SK-N-SH (cell line): ENCODE measurements at regions not wholly inside any gene's neighbourhood (a gene's known extent, or its start where the extent isn't known, plus 50 kb on each side); places are given as distances from the start of the nearest gene placed in this dataset.

Experiments used
- CHD2 ChIP-seq: fragments of 150-350 bp; IDR thresholded peaks from 2 replicates; pipeline ENCODE4 v1.6.1; 2018; ENCODE audit warnings: low read length; ENCODE audit not compliant: partially characterized antibody
- ELF1 ChIP-seq: IDR thresholded peaks from 2 replicates; pipeline ENCODE4 v1.4.0; 2012
- EZH2phosphoT487 ChIP-seq: fragments of 200-600 bp; sonication (generic); IDR thresholded peaks from 2 replicates; pipeline ENCODE4 v1.6.1; 2017; ENCODE audit warnings: low read depth, mixed run types, mild to moderate bottlenecking, antibody characterized with exemption, moderate library complexity, borderline replicate concordance
- GATA2 ChIP-seq: sonication (generic); formaldehyde crosslinking; IDR thresholded peaks from 2 replicates; pipeline ENCODE4 v1.5.0; 2020; ENCODE audit warnings: mild to moderate bottlenecking, missing genetic modification reagents
- MAX ChIP-seq: IDR thresholded peaks from 2 replicates; pipeline ENCODE4 v1.4.0; 2012; ENCODE audit warnings: low read depth
- MEF2A ChIP-seq: IDR thresholded peaks from 2 replicates; pipeline ENCODE4 v1.4.0; 2012; ENCODE audit warnings: low read depth, borderline replicate concordance
- SMC3 ChIP-seq: IDR thresholded peaks from 2 replicates; pipeline ENCODE4 v1.6.1; 2012; ENCODE audit warnings: low read depth, low read length, improper control_type of control experiment
- TAF1 ChIP-seq: IDR thresholded peaks from 2 replicates; pipeline ENCODE4 v1.6.1; 2012; ENCODE audit warnings: low read depth, mild to moderate bottlenecking, low read length, moderate library complexity, borderline replicate concordance
- TEAD4 ChIP-seq: IDR thresholded peaks from 2 replicates; pipeline ENCODE4 v1.4.0; 2012; ENCODE audit warnings: mild to moderate bottlenecking, borderline replicate concordance; ENCODE audit not compliant: insufficient read depth
- USF1 ChIP-seq: IDR thresholded peaks from 2 replicates; pipeline ENCODE4 v1.4.0; 2012; ENCODE audit warnings: low read depth, borderline replicate concordance
- USF2 ChIP-seq: fragments of 150-350 bp; IDR thresholded peaks from 2 replicates; pipeline ENCODE4 v1.6.1; 2017; ENCODE audit warnings: antibody characterized with exemption, low read length, low read depth, borderline replicate concordance
- YY1 ChIP-seq: IDR thresholded peaks from 2 replicates; pipeline ENCODE4 v1.4.0; 2012; ENCODE audit warnings: low read depth, mild to moderate bottlenecking
- TF ChIP-seq, protein P1 (sequence below): fragments of 200-600 bp; sonication (generic); IDR thresholded peaks from 2 replicates; pipeline ENCODE4 v1.6.1; 2017; ENCODE audit warnings: antibody characterized with exemption, mild to moderate bottlenecking, moderate library complexity
- TF ChIP-seq, protein P2 (sequence below): IDR thresholded peaks from 2 replicates; pipeline ENCODE4 v1.4.0; 2012; ENCODE audit warnings: low read depth, borderline replicate concordance

DNA sequence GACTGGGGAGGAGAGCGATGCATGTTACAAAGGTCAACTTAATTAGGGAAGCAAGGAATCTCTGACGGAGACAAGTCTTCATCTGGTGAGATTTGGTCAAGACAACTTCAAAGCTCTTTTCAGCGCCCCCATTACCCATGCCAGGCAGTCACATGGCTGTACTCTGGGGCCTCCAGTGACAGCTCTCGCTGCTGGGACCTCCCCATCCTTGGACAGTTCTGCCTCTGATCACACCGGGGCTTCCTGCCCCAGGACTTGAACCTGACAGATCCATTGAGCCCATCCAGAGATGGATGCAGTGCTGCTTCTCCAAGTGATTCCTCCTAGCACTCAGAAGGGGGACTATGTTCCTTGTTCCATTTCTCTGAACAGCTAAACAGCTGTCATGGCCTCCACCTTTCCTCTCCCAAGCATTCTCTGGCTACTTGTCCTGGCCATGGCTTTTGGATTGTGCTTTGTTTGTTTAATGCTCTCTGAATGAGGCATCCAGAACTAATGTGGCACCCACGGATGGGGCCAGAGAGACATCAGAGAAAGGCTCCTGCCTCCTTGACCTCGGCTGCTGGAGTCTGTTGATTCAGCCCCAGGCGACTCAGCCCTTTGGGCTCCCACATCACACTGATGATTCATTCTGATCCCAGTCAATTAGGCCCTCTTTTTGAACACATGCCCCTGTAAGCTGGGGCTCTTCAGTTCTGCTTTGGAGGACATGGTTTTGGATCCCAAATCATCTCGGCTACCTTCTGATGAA lies 122.1 kb upstream of the ADAMTS16 start:
- TF ChIP-seq, protein P1, sequence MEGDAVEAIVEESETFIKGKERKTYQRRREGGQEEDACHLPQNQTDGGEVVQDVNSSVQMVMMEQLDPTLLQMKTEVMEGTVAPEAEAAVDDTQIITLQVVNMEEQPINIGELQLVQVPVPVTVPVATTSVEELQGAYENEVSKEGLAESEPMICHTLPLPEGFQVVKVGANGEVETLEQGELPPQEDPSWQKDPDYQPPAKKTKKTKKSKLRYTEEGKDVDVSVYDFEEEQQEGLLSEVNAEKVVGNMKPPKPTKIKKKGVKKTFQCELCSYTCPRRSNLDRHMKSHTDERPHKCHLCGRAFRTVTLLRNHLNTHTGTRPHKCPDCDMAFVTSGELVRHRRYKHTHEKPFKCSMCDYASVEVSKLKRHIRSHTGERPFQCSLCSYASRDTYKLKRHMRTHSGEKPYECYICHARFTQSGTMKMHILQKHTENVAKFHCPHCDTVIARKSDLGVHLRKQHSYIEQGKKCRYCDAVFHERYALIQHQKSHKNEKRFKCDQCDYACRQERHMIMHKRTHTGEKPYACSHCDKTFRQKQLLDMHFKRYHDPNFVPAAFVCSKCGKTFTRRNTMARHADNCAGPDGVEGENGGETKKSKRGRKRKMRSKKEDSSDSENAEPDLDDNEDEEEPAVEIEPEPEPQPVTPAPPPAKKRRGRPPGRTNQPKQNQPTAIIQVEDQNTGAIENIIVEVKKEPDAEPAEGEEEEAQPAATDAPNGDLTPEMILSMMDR, result no peak
- TF ChIP-seq EZH2phosphoT487, result no peak
- no peak for TF ChIP-seq USF2
- TF ChIP-seq YY1, result no peak
- no peak for TF ChIP-seq MEF2A
- TF ChIP-seq CHD2, result no peak
- no peak for TF ChIP-seq ELF1
- no peak for TF ChIP-seq TEAD4
- TF ChIP-seq, protein P2, sequence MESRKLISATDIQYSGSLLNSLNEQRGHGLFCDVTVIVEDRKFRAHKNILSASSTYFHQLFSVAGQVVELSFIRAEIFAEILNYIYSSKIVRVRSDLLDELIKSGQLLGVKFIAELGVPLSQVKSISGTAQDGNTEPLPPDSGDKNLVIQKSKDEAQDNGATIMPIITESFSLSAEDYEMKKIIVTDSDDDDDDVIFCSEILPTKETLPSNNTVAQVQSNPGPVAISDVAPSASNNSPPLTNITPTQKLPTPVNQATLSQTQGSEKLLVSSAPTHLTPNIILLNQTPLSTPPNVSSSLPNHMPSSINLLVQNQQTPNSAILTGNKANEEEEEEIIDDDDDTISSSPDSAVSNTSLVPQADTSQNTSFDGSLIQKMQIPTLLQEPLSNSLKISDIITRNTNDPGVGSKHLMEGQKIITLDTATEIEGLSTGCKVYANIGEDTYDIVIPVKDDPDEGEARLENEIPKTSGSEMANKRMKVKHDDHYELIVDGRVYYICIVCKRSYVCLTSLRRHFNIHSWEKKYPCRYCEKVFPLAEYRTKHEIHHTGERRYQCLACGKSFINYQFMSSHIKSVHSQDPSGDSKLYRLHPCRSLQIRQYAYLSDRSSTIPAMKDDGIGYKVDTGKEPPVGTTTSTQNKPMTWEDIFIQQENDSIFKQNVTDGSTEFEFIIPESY, result no peak
- no peak for TF ChIP-seq TAF1
- no peak for TF ChIP-seq MAX
- no peak for TF ChIP-seq SMC3
- TF ChIP-seq GATA2 (CRISPR knock-in tag), result no peak
- no peak for TF ChIP-seq USF1
